ENCODE measurements at regions not wholly inside any gene's neighbourhood (a gene's known extent, or its start where the extent isn't known, plus 50 kb on each side); places are given as distances from the start of the nearest gene placed in this dataset.

DNA sequence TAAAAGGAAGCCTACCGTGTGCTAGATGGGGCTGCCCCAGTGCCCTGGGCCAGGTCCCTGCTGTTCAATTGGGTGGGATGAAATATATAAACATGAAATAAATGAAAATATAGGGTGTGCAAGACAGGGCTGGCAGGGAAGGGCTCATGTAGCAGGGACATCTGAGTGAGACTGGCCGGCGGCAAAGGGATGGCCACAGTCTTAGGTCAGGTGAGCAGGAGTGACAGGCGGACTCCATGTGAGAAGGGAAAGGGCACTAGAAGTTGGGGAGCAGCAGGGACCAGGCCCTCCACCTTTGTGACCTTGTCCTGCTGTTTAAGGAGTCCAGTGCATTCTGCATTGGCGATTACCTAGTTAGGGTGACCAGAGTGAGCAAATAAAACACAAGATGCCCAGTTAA is 207.6 kb upstream of the ZNF32 start:
- TF ChIP-seq, protein P1, sequence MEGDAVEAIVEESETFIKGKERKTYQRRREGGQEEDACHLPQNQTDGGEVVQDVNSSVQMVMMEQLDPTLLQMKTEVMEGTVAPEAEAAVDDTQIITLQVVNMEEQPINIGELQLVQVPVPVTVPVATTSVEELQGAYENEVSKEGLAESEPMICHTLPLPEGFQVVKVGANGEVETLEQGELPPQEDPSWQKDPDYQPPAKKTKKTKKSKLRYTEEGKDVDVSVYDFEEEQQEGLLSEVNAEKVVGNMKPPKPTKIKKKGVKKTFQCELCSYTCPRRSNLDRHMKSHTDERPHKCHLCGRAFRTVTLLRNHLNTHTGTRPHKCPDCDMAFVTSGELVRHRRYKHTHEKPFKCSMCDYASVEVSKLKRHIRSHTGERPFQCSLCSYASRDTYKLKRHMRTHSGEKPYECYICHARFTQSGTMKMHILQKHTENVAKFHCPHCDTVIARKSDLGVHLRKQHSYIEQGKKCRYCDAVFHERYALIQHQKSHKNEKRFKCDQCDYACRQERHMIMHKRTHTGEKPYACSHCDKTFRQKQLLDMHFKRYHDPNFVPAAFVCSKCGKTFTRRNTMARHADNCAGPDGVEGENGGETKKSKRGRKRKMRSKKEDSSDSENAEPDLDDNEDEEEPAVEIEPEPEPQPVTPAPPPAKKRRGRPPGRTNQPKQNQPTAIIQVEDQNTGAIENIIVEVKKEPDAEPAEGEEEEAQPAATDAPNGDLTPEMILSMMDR (conservative IDR thresholded peaks at IDR 0.05; ENCODE audit: low read length), result no peak
- no peak for TF ChIP-seq EZH2phosphoT487 (IDR thresholded peaks at IDR 0.05; ENCODE audit: borderline replicate concordance)
